B cell (primary cell): ENCODE measurements at regions not wholly inside any gene's neighbourhood (a gene's known extent, or its start where the extent isn't known, plus 50 kb on each side); places are given as distances from the start of the nearest gene placed in this dataset.

Experiments
- CTCF ChIP-seq: fragments of 200-600 bp; IDR thresholded peaks from one replicate; pipeline ENCODE4 v1.8.0; 2022; ENCODE audit warnings: antibody characterized with exemption, mild to moderate bottlenecking
- EZH2 ChIP-seq: IDR thresholded peaks from 2 replicates; pipeline ENCODE4 v1.6.1; 2012; ENCODE audit warnings: borderline replicate concordance, low read depth, mild to moderate bottlenecking, moderate library complexity, low read length; ENCODE audit not compliant: insufficient read depth, poor library complexity, severe bottlenecking

- no peak for TF ChIP-seq CTCF
- no peak for TF ChIP-seq EZH2
These were observed 593.0 kb upstream of the SGCD start for GRCh38 chr5:155733935-155734334.
